ENCODE measurements at regions not wholly inside any gene's neighbourhood (a gene's known extent, or its start where the extent isn't known, plus 50 kb on each side); places are given as distances from the start of the nearest gene placed in this dataset.

- peaks cover 26% of the 10 kb centered on the region for H3K4me1 ChIP-seq (ENCODE audit: control insufficient read depth, low read depth, low read length)
- H3K4me3 ChIP-seq (ENCODE audit: low read length) = no peak overlapping the region
- no peaks in the 10 kb centered on the region for H3K9me3 ChIP-seq (ENCODE audit: control insufficient read depth, low read depth, low read length)
- no peaks in the 10 kb centered on the region for H3K36me3 ChIP-seq (ENCODE audit: control insufficient read depth, low read depth, low read length)
- no peaks in the 10 kb centered on the region for H3K27me3 ChIP-seq (ENCODE audit: control insufficient read depth, insufficient read depth, low read length)
- no peak overlapping the region for H3K9ac ChIP-seq (ENCODE audit: low read length)
- H3K27ac ChIP-seq (ENCODE audit: low read length) = no peak overlapping the region
These were observed 93.2 kb upstream of the LRIG1 start for GRCh38 chr3:66593978-66594377.

- Histone ChIP-seq H3K4me1 (ENCODE audit: control insufficient read depth, low read depth, low read length) (peaks cover 14% of the 10 kb centered on the region), H3K27ac (ENCODE audit: low read length) (no peak overlapping the region), H3K36me3 (ENCODE audit: control insufficient read depth, low read depth, low read length) (no peaks in the 10 kb centered on the region), H3K4me3 (ENCODE audit: low read length) (no peak overlapping the region), H3K9me3 (ENCODE audit: control insufficient read depth, low read depth, low read length) (no peaks in the 10 kb centered on the region), H3K9ac (ENCODE audit: low read length) (no peak overlapping the region), H3K27me3 (ENCODE audit: control insufficient read depth, insufficient read depth, low read length) (no peaks in the 10 kb centered on the region)
These were observed 96.6 kb upstream of the LRIG1 start for GRCh38 chr3:66597308-66597863.

- Histone ChIP-seq H3K9ac (ENCODE audit: low read length) (no peak overlapping the region), H3K9me3 (ENCODE audit: control insufficient read depth, low read depth, low read length) (no peaks in the 10 kb centered on the region), H3K27me3 (ENCODE audit: control insufficient read depth, insufficient read depth, low read length) (no peaks in the 10 kb centered on the region), H3K27ac (ENCODE audit: low read length) (no peak overlapping the region), H3K4me1 (ENCODE audit: control insufficient read depth, low read depth, low read length) (peaks cover 13% of the 10 kb centered on the region), H3K4me3 (ENCODE audit: low read length) (no peak overlapping the region), H3K36me3 (ENCODE audit: control insufficient read depth, low read depth, low read length) (no peaks in the 10 kb centered on the region)
These were observed 97.3 kb upstream of the LRIG1 start for GRCh38 chr3:66598168-66598567.

GRCh38 chr3:66602237-66602636 is 101.4 kb upstream of the LRIG1 start:
- no peaks in the 10 kb centered on the region for H3K9me3 ChIP-seq (ENCODE audit: control insufficient read depth, low read depth, low read length)
- H3K4me3 ChIP-seq (ENCODE audit: low read length) = no peak overlapping the region
- H3K9ac ChIP-seq (ENCODE audit: low read length) = no peak overlapping the region
- no peaks in the 10 kb centered on the region for H3K36me3 ChIP-seq (ENCODE audit: control insufficient read depth, low read depth, low read length)
- H3K27me3 ChIP-seq (ENCODE audit: control insufficient read depth, insufficient read depth, low read length) = no peaks in the 10 kb centered on the region
- H3K4me1 ChIP-seq (ENCODE audit: control insufficient read depth, low read depth, low read length) = peaks cover 7% of the 10 kb centered on the region
- no peak overlapping the region for H3K27ac ChIP-seq (ENCODE audit: low read length)

GRCh38 chr3:66602691-66603090 is 101.9 kb upstream of the LRIG1 start:
- H3K9me3 ChIP-seq (ENCODE audit: control insufficient read depth, low read depth, low read length) = no peaks in the 10 kb centered on the region
- H3K27me3 ChIP-seq (ENCODE audit: control insufficient read depth, insufficient read depth, low read length) = no peaks in the 10 kb centered on the region
- H3K9ac ChIP-seq (ENCODE audit: low read length) = no peak overlapping the region
- no peak overlapping the region for H3K4me3 ChIP-seq (ENCODE audit: low read length)
- H3K27ac ChIP-seq (ENCODE audit: low read length) = no peak overlapping the region
- H3K4me1 ChIP-seq (ENCODE audit: control insufficient read depth, low read depth, low read length) = peaks cover 7% of the 10 kb centered on the region
- no peaks in the 10 kb centered on the region for H3K36me3 ChIP-seq (ENCODE audit: control insufficient read depth, low read depth, low read length)

- Histone ChIP-seq H3K9me3 (ENCODE audit: control insufficient read depth, low read depth, low read length) (no peaks in the 10 kb centered on the region), H3K36me3 (ENCODE audit: control insufficient read depth, low read depth, low read length) (no peaks in the 10 kb centered on the region), H3K4me3 (ENCODE audit: low read length) (no peak overlapping the region), H3K9ac (ENCODE audit: low read length) (no peak overlapping the region), H3K27ac (ENCODE audit: low read length) (no peak overlapping the region), H3K4me1 (ENCODE audit: control insufficient read depth, low read depth, low read length) (peaks cover 7% of the 10 kb centered on the region), H3K27me3 (ENCODE audit: control insufficient read depth, insufficient read depth, low read length) (no peaks in the 10 kb centered on the region)
These were observed 102.4 kb upstream of the LRIG1 start for GRCh38 chr3:66603151-66603611.

GRCh38 chr3:66604481-66604880 is 103.7 kb upstream of the LRIG1 start:
- H3K4me1 ChIP-seq (ENCODE audit: control insufficient read depth, low read depth, low read length) = peaks cover 9% of the 10 kb centered on the region
- H3K9me3 ChIP-seq (ENCODE audit: control insufficient read depth, low read depth, low read length) = no peaks in the 10 kb centered on the region
- no peak overlapping the region for H3K27ac ChIP-seq (ENCODE audit: low read length)
- H3K36me3 ChIP-seq (ENCODE audit: control insufficient read depth, low read depth, low read length) = no peaks in the 10 kb centered on the region
- H3K4me3 ChIP-seq (ENCODE audit: low read length) = no peak overlapping the region
- H3K9ac ChIP-seq (ENCODE audit: low read length) = no peak overlapping the region
- no peaks in the 10 kb centered on the region for H3K27me3 ChIP-seq (ENCODE audit: control insufficient read depth, insufficient read depth, low read length)

GRCh38 chr3:66606126-66606525 is 105.3 kb upstream of the LRIG1 start:
- no peaks in the 10 kb centered on the region for H3K27me3 ChIP-seq (ENCODE audit: control insufficient read depth, insufficient read depth, low read length)
- no peak overlapping the region for H3K4me3 ChIP-seq (ENCODE audit: low read length)
- no peak overlapping the region for H3K27ac ChIP-seq (ENCODE audit: low read length)
- peaks cover 23% of the 10 kb centered on the region for H3K4me1 ChIP-seq (ENCODE audit: control insufficient read depth, low read depth, low read length)
- no peak overlapping the region for H3K9ac ChIP-seq (ENCODE audit: low read length)
- no peaks in the 10 kb centered on the region for H3K36me3 ChIP-seq (ENCODE audit: control insufficient read depth, low read depth, low read length)
- H3K9me3 ChIP-seq (ENCODE audit: control insufficient read depth, low read depth, low read length) = no peaks in the 10 kb centered on the region

- no peak overlapping the region for H3K27ac ChIP-seq (ENCODE audit: low read length)
These were observed 106.0 kb upstream of the LRIG1 start for GRCh38 chr3:66606868-66607267.

GRCh38 chr3:66609660-66610561 is 109.1 kb upstream of the LRIG1 start:
- Histone ChIP-seq H3K4me1 (ENCODE audit: control insufficient read depth, low read depth, low read length) (peaks cover 16% of the 10 kb centered on the region), H3K27ac (ENCODE audit: low read length) (peak overlapping the region; percentile 0), H3K36me3 (ENCODE audit: control insufficient read depth, low read depth, low read length) (no peaks in the 10 kb centered on the region), H3K27me3 (ENCODE audit: control insufficient read depth, insufficient read depth, low read length) (no peaks in the 10 kb centered on the region), H3K9me3 (ENCODE audit: control insufficient read depth, low read depth, low read length) (no peaks in the 10 kb centered on the region), H3K9ac (ENCODE audit: low read length) (no peak overlapping the region), H3K4me3 (ENCODE audit: low read length) (no peak overlapping the region)

More at GRCh38 chr3:66606868-66607267, 106.0 kb upstream of the LRIG1 start:
- Histone ChIP-seq H3K9ac (ENCODE audit: low read length) (no peak overlapping the region), H3K4me3 (ENCODE audit: low read length) (no peak overlapping the region), H3K9me3 (ENCODE audit: control insufficient read depth, low read depth, low read length) (no peaks in the 10 kb centered on the region), H3K27me3 (ENCODE audit: control insufficient read depth, insufficient read depth, low read length) (no peaks in the 10 kb centered on the region), H3K36me3 (ENCODE audit: control insufficient read depth, low read depth, low read length) (no peaks in the 10 kb centered on the region), H3K4me1 (ENCODE audit: control insufficient read depth, low read depth, low read length) (peaks cover 23% of the 10 kb centered on the region)

GRCh38 chr3:66610562-66610909 is 109.7 kb upstream of the LRIG1 start:
- peaks cover 18% of the 10 kb centered on the region for H3K4me1 ChIP-seq (ENCODE audit: control insufficient read depth, low read depth, low read length)
- H3K27me3 ChIP-seq (ENCODE audit: control insufficient read depth, insufficient read depth, low read length) = no peaks in the 10 kb centered on the region
- peak overlapping the region; percentile 0 for H3K27ac ChIP-seq (ENCODE audit: low read length)
- no peaks in the 10 kb centered on the region for H3K36me3 ChIP-seq (ENCODE audit: control insufficient read depth, low read depth, low read length)
- H3K9me3 ChIP-seq (ENCODE audit: control insufficient read depth, low read depth, low read length) = no peaks in the 10 kb centered on the region
- H3K4me3 ChIP-seq (ENCODE audit: low read length) = no peak overlapping the region
- H3K9ac ChIP-seq (ENCODE audit: low read length) = no peak overlapping the region
